AG04450 (cell line): ENCODE measurements at regions not wholly inside any gene's neighbourhood (a gene's known extent, or its start where the extent isn't known, plus 50 kb on each side); places are given as distances from the start of the nearest gene placed in this dataset.

Experiments used
- CTCF ChIA-PET: fragments of 300-600, 350-600 bp; formaldehyde crosslinking; extraction: SDS; loops from one replicate; lab custom pipeline; 2022; ENCODE audit warnings: antibody characterized with exemption, inconsistent platforms; lab: Charles Lee
- POLR2A ChIA-PET: fragments of 350-600 bp; formaldehyde crosslinking; extraction: SDS; loops from one replicate; lab custom pipeline; 2021; ENCODE audit warnings: antibody characterized with exemption, inconsistent platforms; lab: Yijun Ruan, JAX
- DNase-seq: peaks from one replicate; pipeline ENCODE4 v3.0.0-alpha.2; 2011; ENCODE audit warnings: low read depth, low spot score
- H3K27ac ChIP-seq: one replicate; pipeline ENCODE4 v1.5.1; 2012; ENCODE audit warnings: low read depth, low read length, control low read depth
- H3K27me3 ChIP-seq: one replicate; pipeline ENCODE4 v1.6.0; 2012; ENCODE audit warnings: low read length; ENCODE audit not compliant: control insufficient read depth, insufficient read depth
- H3K4me3 ChIP-seq: 2 replicates; pipeline ENCODE4 v1.5.1; 2011; ENCODE audit warnings: mild to moderate bottlenecking, low read depth, low read length, control low read depth
- H3K9me3 ChIP-seq: 2 replicates; pipeline ENCODE4 v1.5.1; 2012; ENCODE audit warnings: low read length; ENCODE audit not compliant: control insufficient read depth, insufficient read depth
- TF ChIP-seq, protein P1 (sequence below): IDR thresholded peaks from 2 replicates; pipeline ENCODE4 v1.5.1; 2011; ENCODE audit warnings: low read depth, low read length, control low read depth, inconsistent platforms

GRCh38 chr2:6692056-6692455 lies 173.7 kb downstream of the CMPK2 start:
- Histone ChIP-seq H3K4me3 (no peak overlapping the region), H3K9me3 (no peaks in the 10 kb centered on the region), H3K27ac (no peak overlapping the region), H3K27me3 (no peaks in the 10 kb centered on the region)
- CTCF ChIA-PET: interaction anchor here (1.0 kb wide), 1 partner anchor 10 kb away, joined by 3 read pairs; no protein-coding TSS in a partner anchor
- no peak for DNase-seq
- TF ChIP-seq, protein P1, sequence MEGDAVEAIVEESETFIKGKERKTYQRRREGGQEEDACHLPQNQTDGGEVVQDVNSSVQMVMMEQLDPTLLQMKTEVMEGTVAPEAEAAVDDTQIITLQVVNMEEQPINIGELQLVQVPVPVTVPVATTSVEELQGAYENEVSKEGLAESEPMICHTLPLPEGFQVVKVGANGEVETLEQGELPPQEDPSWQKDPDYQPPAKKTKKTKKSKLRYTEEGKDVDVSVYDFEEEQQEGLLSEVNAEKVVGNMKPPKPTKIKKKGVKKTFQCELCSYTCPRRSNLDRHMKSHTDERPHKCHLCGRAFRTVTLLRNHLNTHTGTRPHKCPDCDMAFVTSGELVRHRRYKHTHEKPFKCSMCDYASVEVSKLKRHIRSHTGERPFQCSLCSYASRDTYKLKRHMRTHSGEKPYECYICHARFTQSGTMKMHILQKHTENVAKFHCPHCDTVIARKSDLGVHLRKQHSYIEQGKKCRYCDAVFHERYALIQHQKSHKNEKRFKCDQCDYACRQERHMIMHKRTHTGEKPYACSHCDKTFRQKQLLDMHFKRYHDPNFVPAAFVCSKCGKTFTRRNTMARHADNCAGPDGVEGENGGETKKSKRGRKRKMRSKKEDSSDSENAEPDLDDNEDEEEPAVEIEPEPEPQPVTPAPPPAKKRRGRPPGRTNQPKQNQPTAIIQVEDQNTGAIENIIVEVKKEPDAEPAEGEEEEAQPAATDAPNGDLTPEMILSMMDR: no peak
- POLR2A ChIA-PET: no interaction called here

DNA sequence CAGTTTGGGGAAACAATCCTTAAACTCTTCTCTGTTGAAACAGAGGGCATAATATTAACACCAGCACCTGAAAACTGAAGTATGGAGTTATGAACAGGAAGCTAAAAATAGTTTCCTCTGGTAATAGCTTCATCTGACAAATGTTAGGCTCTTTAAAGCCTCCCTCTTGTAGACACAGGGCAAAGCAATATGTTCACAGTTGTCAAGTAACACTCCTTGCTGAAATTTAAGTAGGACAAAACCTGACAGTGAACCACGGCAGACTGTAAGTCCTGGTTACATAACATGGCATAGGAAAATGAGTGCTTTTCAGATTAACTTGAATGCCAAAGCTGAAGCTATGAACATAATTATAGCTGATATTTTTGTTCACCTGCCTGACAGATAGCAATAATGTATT lies 172.9 kb downstream of the CMPK2 start:
- TF ChIP-seq, protein P1: no peak
- Histone ChIP-seq H3K27me3 (no peaks in the 10 kb centered on the region), H3K4me3 (no peak overlapping the region), H3K27ac (no peak overlapping the region), H3K9me3 (no peaks in the 10 kb centered on the region)
- POLR2A ChIA-PET: no interaction called here
- no peak for DNase-seq
- CTCF ChIA-PET: interaction anchor here (1.0 kb wide), 1 partner anchor 11 kb away, joined by 3 read pairs; no protein-coding TSS in a partner anchor

GRCh38 chr2:6694555-6694954 lies 171.2 kb downstream of the CMPK2 start:
- Histone ChIP-seq H3K27ac (no peak overlapping the region), H3K27me3 (no peaks in the 10 kb centered on the region), H3K9me3 (no peaks in the 10 kb centered on the region), H3K4me3 (no peak overlapping the region)
- TF ChIP-seq, protein P1: no peak
- ChIA-PET CTCF (no interaction called here), POLR2A (no interaction called here)
- no peak for DNase-seq

- Histone ChIP-seq H3K9me3 (no peaks in the 10 kb centered on the region), H3K27me3 (no peaks in the 10 kb centered on the region), H3K4me3 (no peak overlapping the region), H3K27ac (no peak overlapping the region)
- TF ChIP-seq, protein P1: no peak
- CTCF ChIA-PET: no interaction called here
- DNase-seq: no peak
- POLR2A ChIA-PET: no interaction called here
Observed at GRCh38 chr2:6700335-6700734, 165.4 kb downstream of the CMPK2 start.

DNA sequence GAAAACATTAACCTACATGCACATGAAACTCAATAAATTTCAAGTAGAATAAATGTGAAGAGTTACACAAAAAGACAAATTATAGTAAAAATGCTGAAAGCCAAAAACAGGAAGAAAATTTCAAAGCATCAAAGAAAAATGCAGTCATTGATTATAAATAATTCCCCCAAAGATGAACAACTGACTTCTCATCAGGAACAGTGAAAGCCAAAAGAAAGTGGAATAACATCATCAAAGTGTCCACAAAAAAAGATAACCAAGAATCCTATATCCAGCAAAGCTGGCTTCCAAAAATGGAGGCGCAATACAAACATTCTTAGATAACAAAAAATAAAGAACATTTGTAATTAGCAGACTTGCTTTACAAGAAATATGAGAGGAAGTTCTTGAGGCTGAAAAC lies 161.6 kb downstream of the CMPK2 start:
- Histone ChIP-seq H3K27me3 (no peaks in the 10 kb centered on the region), H3K4me3 (no peak overlapping the region), H3K27ac (no peak overlapping the region), H3K9me3 (no peaks in the 10 kb centered on the region)
- ChIA-PET CTCF (no interaction called here), POLR2A (no interaction called here)
- DNase-seq: no peak
- TF ChIP-seq, protein P1: no peak
